ENCODE measurements at regions not wholly inside any gene's neighbourhood (a gene's known extent, or its start where the extent isn't known, plus 50 kb on each side); places are given as distances from the start of the nearest gene placed in this dataset.

GRCh38 chr21:22579741-22580140, 1581.5 kb downstream of the NCAM2 start:
- Histone ChIP-seq H3K27ac (ENCODE audit: low read depth, low read length) (no peak overlapping the region), H3K23me2 (ENCODE audit: low read depth, low read length) (no peaks in the 10 kb centered on the region), H4K91ac (replicated peaks; ENCODE audit: insufficient read length, low read length) (no peak overlapping the region), H3K18ac (ENCODE audit: extremely low read depth, low read length) (no peak overlapping the region), H3K27me3 (replicated peaks in 1 of 4; ENCODE audit: control insufficient read depth in 3 of 4, extremely low read depth in 1 of 4, insufficient read depth in 3 of 4, low read length in 3 of 4) (no peaks in the 10 kb centered on the region), H3K23ac (ENCODE audit: insufficient read length) (no peak overlapping the region), H2AFZ (ENCODE audit: low read length) (no peak overlapping the region), H3K4me1 (replicated peaks in 1 of 4; ENCODE audit: control insufficient read depth in 3 of 4, insufficient read depth in 4 of 4, low read length in 3 of 4) (no peaks in the 10 kb centered on the region), H2BK15ac (ENCODE audit: low read length) (no peak overlapping the region), H2BK5ac (ENCODE audit: low read depth, low read length) (no peak overlapping the region), H3K79me1 (ENCODE audit: low read depth, low read length) (no peaks in the 10 kb centered on the region), H2AK5ac (ENCODE audit: low read depth, low read length) (no peak overlapping the region), H2BK12ac (ENCODE audit: low read depth, low read length) (no peak overlapping the region), H3K14ac (ENCODE audit: insufficient read length) (no peak overlapping the region), H2BK120ac (replicated peaks; ENCODE audit: low read depth, low read length) (no peak overlapping the region), H3K4me2 (ENCODE audit: insufficient read depth in 1 of 2, low read depth in 2 of 2, low read length in 2 of 2) (no peak overlapping the region), H4K5ac (ENCODE audit: insufficient read length, low read depth, low read length) (no peak overlapping the region), H3K56ac (replicated peaks; ENCODE audit: insufficient read length, low read depth, low read length) (no peak overlapping the region), H4K20me1 (replicated peaks in 1 of 2; ENCODE audit: control insufficient read depth in 1 of 2, insufficient read depth in 2 of 2, low read length in 2 of 2) (no peaks in the 10 kb centered on the region), H3K79me2 (ENCODE audit: control insufficient read depth in 1 of 2, insufficient read depth in 2 of 2, low read length in 2 of 2) (no peaks in the 10 kb centered on the region), H4K8ac (ENCODE audit: extremely low read depth, insufficient read depth, low read length) (no peak overlapping the region), H3K4ac (replicated peaks; ENCODE audit: insufficient read length, low read depth, low read length) (no peak overlapping the region), H3K9ac (replicated peaks in 1 of 4; ENCODE audit: extremely low read depth in 1 of 4, low read depth in 3 of 4, low read length in 3 of 4) (no peak overlapping the region), H2BK20ac (ENCODE audit: low read length) (no peak overlapping the region), H3K9me3 (ENCODE audit: insufficient read depth in 2 of 2, low read depth in 1 of 2, low read length in 1 of 2) (no peaks in the 10 kb centered on the region), H3K36me3 (ENCODE audit: control insufficient read depth in 2 of 4, insufficient read depth in 4 of 4, low read length in 3 of 4) (no peaks in the 10 kb centered on the region), H3K4me3 (ENCODE audit: extremely low read depth in 1 of 4, insufficient read depth in 2 of 4, low read depth in 3 of 4, low read length in 4 of 4) (no peak overlapping the region)
- no peak for FAIRE-seq
- POLR2A ChIA-PET (ENCODE audit: partially characterized antibody): no interaction called here
- DNase-seq (ENCODE audit: low read depth in 1 of 2, low spot score in 2 of 2): no peak
- CTCF ChIA-PET (ENCODE audit: partially characterized antibody): no interaction called here
- TF ChIP-seq MAFK (IDR thresholded peaks at IDR 0.05; ENCODE audit: low read depth, low read length) (no peak), JUN (IDR thresholded peaks at IDR 0.05; ENCODE audit: low read depth, low read length) (no peak), SIX5 (IDR thresholded peaks at IDR 0.05; ENCODE audit: low read depth, low read length) (no peak), RFX5 (IDR thresholded peaks at IDR 0.05; ENCODE audit: borderline replicate concordance, low read depth, low read length) (no peak)

Data from H1 (cell line).